HG03558 (cell line): ENCODE measurements at regions not wholly inside any gene's neighbourhood (a gene's known extent, or its start where the extent isn't known, plus 50 kb on each side); places are given as distances from the start of the nearest gene placed in this dataset.
"Not testable (repeated sequence)": the region's sequence is repeated elsewhere in the genome, so short reads cannot be mapped to it uniquely, and the experiment has no call there.

Source experiments
- ATAC-seq: cut with Tn5 transposase; IDR thresholded peaks from one replicate; pipeline ENCODE4 v1.9.1; 2021; ENCODE audit warnings: moderate number of reproducible peaks; ENCODE audit not compliant: unreplicated experiment; ENCODE audit errors: extremely low read depth

GRCh38 chr18:1599196-1599595 is 694.5 kb downstream of the ADCYAP1 start:
- ATAC-seq: no peak

- no peak for ATAC-seq
Measured at GRCh38 chr18:1604751-1605150, 700.1 kb downstream of the ADCYAP1 start.

GRCh38 chr18:1618364-1618763 is 713.7 kb downstream of the ADCYAP1 start:
- ATAC-seq: no peak

GRCh38 chr18:1619507-1619906 is 714.8 kb downstream of the ADCYAP1 start:
- ATAC-seq: no peak

- ATAC-seq: no peak
Measured at GRCh38 chr18:1624612-1625011, 719.9 kb downstream of the ADCYAP1 start.

GRCh38 chr18:1627494-1627893 is 722.8 kb downstream of the ADCYAP1 start:
- no peak for ATAC-seq

- ATAC-seq: no peak
Measured at GRCh38 chr18:1648712-1649111, 744.0 kb downstream of the ADCYAP1 start.

GRCh38 chr18:1652018-1652417 is 747.3 kb downstream of the ADCYAP1 start:
- ATAC-seq: no peak

- ATAC-seq: no peak
Measured at GRCh38 chr18:1653873-1654272, 749.2 kb downstream of the ADCYAP1 start.

- ATAC-seq: no peak
Measured at GRCh38 chr18:1657876-1658275, 753.2 kb downstream of the ADCYAP1 start.

- no peak for ATAC-seq
Measured at GRCh38 chr18:1658908-1659566, 754.4 kb downstream of the ADCYAP1 start.

GRCh38 chr18:1663879-1664705 is 759.4 kb downstream of the ADCYAP1 start:
- ATAC-seq: no peak

GRCh38 chr18:1665079-1665478 is 760.4 kb downstream of the ADCYAP1 start:
- ATAC-seq: no peak

- ATAC-seq: no peak
Measured at GRCh38 chr18:1668279-1668678, 763.6 kb downstream of the ADCYAP1 start.

- not testable (repeated sequence) for ATAC-seq
Measured at GRCh38 chr18:1671710-1672109, 767.0 kb downstream of the ADCYAP1 start.

GRCh38 chr18:1676387-1676786 is 771.7 kb downstream of the ADCYAP1 start:
- ATAC-seq: no peak

GRCh38 chr18:1680108-1680507 is 775.4 kb downstream of the ADCYAP1 start:
- ATAC-seq: no peak

GRCh38 chr18:1691863-1692262 is 787.2 kb downstream of the ADCYAP1 start:
- ATAC-seq: no peak

- ATAC-seq: no peak
Measured at GRCh38 chr18:1708006-1708405, 803.3 kb downstream of the ADCYAP1 start.

GRCh38 chr18:1710114-1710513 is 805.4 kb downstream of the ADCYAP1 start:
- no peak for ATAC-seq

GRCh38 chr18:1732143-1732542 is 827.5 kb downstream of the ADCYAP1 start:
- ATAC-seq: no peak

GRCh38 chr18:1746131-1746530 is 825.2 kb downstream of the METTL4 start:
- no peak for ATAC-seq
